Activated naive CD8-positive, alpha-beta T cell treated with anti-CD3 and anti-CD28 coated beads for 36 hours (primary cell): ENCODE measurements at regions not wholly inside any gene's neighbourhood (a gene's known extent, or its start where the extent isn't known, plus 50 kb on each side); places are given as distances from the start of the nearest gene placed in this dataset.

Source experiments
- DNase-seq: peaks from one replicate; pipeline ENCODE4 v3.0.0; 2021
- H3K27ac Mint-ChIP-seq: one replicate; pipeline ENCODE4 v1.8.0; 2022; ENCODE audit warnings: mild to moderate bottlenecking, moderate library complexity, mixed read lengths
- H3K27me3 Mint-ChIP-seq: one replicate; pipeline ENCODE4 v1.8.0; 2022; ENCODE audit warnings: mild to moderate bottlenecking, mixed read lengths
- H3K36me3 Mint-ChIP-seq: one replicate; pipeline ENCODE4 v1.8.0; 2021; ENCODE audit warnings: mild to moderate bottlenecking, mixed read lengths
- H3K4me1 Mint-ChIP-seq: one replicate; pipeline ENCODE4 v1.8.0; 2021; ENCODE audit warnings: mixed read lengths
- H3K4me3 Mint-ChIP-seq: one replicate; pipeline ENCODE4 v1.8.0; 2022; ENCODE audit warnings: mild to moderate bottlenecking, moderate library complexity, mixed read lengths
- H3K9me3 Mint-ChIP-seq: one replicate; pipeline ENCODE4 v1.8.0; 2022; ENCODE audit warnings: mixed read lengths

DNA sequence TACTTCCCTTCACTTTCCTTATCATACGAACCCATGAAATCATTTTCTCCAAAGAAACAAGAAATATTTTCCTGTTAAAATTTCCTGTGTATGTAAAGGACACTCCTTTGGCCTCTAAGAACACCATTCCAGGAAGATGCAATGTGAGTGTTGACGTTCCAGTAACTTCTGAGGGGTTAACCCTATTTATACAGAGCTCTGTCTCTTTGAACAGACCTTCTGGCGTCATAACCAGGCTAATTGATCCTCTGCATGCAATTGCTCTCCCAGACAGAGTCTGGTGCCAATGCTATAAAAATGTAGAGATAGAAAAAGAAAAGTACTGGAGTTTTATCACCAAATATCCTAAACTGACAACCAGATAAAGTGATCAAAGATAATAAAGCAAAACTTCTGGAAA lies 218.5 kb downstream of the TLE1 start:
- H3K4me1 Mint-ChIP-seq = no peaks in the 10 kb centered on the region
- peaks cover 8% of the 10 kb centered on the region for H3K27me3 Mint-ChIP-seq
- no peak for DNase-seq
- no peaks in the 10 kb centered on the region for H3K36me3 Mint-ChIP-seq
- no peak overlapping the region for H3K4me3 Mint-ChIP-seq
- no peaks in the 10 kb centered on the region for H3K9me3 Mint-ChIP-seq
- H3K27ac Mint-ChIP-seq = no peak overlapping the region

DNA sequence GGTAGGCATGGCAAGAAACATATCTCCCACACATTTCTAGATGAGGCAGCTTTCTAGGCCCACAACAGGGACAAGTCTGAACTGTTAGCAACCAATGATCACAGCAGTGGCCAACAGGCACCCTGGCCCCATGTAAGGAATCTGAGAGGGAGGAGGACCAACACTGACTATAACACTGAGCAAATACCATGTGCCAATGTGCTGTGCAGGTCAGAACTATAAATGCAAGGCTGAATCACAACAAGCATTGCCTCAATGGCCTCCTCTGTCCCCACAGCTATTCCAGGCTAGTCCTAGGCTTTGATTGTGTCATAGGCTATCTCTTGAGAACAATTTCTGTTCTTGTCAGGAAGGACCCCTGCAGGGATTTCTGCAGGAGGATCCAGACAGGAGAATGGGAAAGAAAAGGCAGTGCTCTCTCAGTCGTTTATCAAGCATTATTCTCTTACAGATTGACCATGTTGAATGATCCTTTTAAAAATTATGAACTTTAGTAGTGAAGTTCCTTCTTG lies 221.2 kb downstream of the TLE1 start:
- Mint-ChIP-seq H3K4me3 (no peak overlapping the region), H3K36me3 (no peaks in the 10 kb centered on the region), H3K9me3 (no peaks in the 10 kb centered on the region), H3K4me1 (no peaks in the 10 kb centered on the region), H3K27me3 (peaks cover 8% of the 10 kb centered on the region), H3K27ac (no peak overlapping the region)
- DNase-seq = no peak

DNA sequence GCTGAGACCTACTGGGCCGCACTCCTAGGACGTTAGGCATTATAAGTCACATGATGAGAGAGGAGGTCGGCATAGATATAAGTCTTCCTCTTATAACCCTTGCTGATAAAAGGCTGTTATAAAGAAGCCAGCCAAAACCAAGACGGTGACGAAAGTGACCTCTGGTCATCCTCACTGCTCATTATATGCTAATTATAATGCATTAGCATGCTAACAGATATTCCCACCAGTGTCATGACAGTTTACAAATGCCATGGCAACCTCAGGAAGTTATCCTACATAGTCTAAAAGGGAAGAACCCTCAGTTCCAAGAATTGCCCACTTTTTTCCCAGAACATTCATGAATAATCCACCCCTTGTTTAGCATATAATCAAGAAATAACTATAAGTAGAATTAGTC lies 222.4 kb downstream of the TLE1 start:
- Mint-ChIP-seq H3K9me3 (no peaks in the 10 kb centered on the region), H3K27me3 (peaks cover 8% of the 10 kb centered on the region), H3K36me3 (no peaks in the 10 kb centered on the region), H3K27ac (no peak overlapping the region), H3K4me3 (no peak overlapping the region), H3K4me1 (no peaks in the 10 kb centered on the region)
- no peak for DNase-seq

DNA sequence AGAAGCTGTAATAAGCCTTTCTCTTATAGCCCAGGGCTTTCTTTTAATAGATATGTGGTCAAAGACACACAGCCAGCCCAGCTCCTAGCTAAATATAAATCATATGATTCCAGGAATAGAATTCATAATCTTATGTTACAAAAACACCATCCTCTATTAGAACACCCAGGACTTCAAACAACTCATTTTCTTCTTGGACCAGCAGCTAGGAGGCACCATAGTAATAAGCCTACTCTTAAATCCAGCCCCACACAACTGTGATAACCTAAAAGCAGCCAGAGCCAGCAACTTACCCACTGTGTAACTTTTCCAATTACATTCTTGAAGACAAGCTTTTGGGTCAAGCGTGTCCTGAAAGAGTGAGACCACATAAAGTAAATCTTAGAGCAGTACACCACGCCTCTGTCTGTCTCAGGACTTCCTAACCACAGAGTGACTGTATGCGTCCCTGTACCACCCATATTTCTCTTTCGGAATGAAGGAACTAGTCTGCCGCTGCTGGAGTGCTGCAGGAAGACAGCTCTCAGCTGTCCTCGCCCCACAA lies 223.8 kb downstream of the TLE1 start:
- Mint-ChIP-seq H3K27me3 (peaks cover 8% of the 10 kb centered on the region), H3K4me3 (no peak overlapping the region), H3K9me3 (no peaks in the 10 kb centered on the region), H3K36me3 (no peaks in the 10 kb centered on the region), H3K4me1 (no peaks in the 10 kb centered on the region), H3K27ac (no peak overlapping the region)
- DNase-seq = no peak

DNA sequence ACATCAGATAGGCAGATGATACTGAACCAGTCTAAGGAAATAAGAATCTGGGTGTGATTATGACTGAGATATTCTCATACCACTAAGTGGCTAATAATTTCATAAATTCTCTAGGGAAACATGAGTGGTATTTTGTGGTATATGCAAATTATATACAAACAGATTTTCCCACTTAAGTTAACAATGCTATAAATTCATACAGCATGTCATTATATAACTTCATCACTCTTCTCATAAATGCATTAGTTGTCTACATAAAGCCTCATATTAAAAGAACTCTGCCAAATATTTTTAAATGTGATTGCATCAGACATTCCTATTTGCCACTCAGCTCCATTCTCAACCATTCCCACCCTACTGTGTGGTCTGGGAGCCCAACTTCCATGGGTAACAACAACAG lies 226.5 kb downstream of the TLE1 start:
- DNase-seq = no peak
- Mint-ChIP-seq H3K4me1 (no peaks in the 10 kb centered on the region), H3K9me3 (no peaks in the 10 kb centered on the region), H3K27me3 (peaks cover 4% of the 10 kb centered on the region), H3K36me3 (no peaks in the 10 kb centered on the region), H3K4me3 (no peak overlapping the region), H3K27ac (no peak overlapping the region)

DNA sequence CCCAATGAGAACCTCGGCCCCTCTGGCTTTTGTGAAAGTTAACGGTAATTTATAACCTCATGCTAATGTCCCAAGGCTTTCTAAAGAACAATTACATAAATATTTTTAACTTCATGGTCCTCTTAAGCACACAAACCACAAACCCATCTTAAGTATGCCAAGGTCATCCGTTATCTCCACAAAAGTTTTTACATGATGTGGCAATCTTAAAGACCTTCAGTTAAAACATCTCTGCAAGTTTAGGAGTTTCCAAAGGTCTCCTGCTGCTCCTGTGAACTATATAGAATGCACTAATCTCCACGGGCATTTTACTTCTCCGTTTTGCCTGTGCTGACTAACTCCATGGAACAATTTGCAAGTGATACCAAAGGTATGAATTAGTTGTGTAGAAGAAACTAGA lies 228.2 kb downstream of the TLE1 start:
- Mint-ChIP-seq H3K4me1 (no peaks in the 10 kb centered on the region), H3K27me3 (no peaks in the 10 kb centered on the region), H3K4me3 (no peak overlapping the region), H3K36me3 (no peaks in the 10 kb centered on the region), H3K27ac (no peak overlapping the region), H3K9me3 (no peaks in the 10 kb centered on the region)
- DNase-seq = no peak

DNA sequence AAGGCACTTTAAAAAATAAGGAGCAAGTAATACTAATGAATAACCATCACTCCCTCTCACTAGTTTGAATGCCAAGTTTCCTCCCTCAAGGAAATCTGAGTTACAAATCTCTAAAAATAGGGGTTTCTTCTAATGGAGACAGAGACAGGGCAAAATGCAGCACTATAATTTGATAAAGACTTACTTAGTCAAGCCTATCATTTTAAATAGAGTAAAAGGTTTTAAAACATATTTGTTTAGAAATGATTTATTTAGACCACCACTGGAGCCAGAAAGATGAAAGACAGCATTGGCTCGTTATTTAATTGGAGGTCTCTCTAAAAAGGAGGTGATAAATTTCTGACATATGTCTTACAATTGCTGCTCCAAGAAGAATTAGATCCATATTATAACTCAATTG lies 228.7 kb downstream of the TLE1 start:
- no peaks in the 10 kb centered on the region for H3K9me3 Mint-ChIP-seq
- H3K4me3 Mint-ChIP-seq = no peak overlapping the region
- no peak for DNase-seq
- H3K27ac Mint-ChIP-seq = no peak overlapping the region
- no peaks in the 10 kb centered on the region for H3K27me3 Mint-ChIP-seq
- H3K36me3 Mint-ChIP-seq = no peaks in the 10 kb centered on the region
- no peaks in the 10 kb centered on the region for H3K4me1 Mint-ChIP-seq

DNA sequence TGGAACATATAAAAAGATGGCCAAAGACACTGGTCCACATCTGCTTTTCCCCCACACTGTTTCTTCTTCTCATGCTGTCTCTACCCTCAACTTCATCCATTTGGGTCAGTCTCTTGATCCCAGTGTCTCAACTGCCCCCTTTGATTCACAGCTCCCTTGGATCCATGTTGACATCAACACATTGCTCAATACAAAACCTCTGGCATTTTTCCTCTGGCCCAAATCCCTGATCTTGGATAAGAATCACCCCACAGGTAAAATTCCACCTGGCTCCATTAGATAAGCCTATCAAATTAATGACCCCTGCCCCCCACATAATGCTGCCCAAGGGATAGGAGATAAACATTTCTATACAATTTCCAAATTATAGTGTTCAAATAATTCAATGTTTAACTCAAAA lies 229.8 kb downstream of the TLE1 start:
- H3K36me3 Mint-ChIP-seq = no peaks in the 10 kb centered on the region
- no peaks in the 10 kb centered on the region for H3K27me3 Mint-ChIP-seq
- H3K4me3 Mint-ChIP-seq = no peak overlapping the region
- H3K27ac Mint-ChIP-seq = no peak overlapping the region
- H3K4me1 Mint-ChIP-seq = no peaks in the 10 kb centered on the region
- H3K9me3 Mint-ChIP-seq = no peaks in the 10 kb centered on the region
- DNase-seq = no peak

DNA sequence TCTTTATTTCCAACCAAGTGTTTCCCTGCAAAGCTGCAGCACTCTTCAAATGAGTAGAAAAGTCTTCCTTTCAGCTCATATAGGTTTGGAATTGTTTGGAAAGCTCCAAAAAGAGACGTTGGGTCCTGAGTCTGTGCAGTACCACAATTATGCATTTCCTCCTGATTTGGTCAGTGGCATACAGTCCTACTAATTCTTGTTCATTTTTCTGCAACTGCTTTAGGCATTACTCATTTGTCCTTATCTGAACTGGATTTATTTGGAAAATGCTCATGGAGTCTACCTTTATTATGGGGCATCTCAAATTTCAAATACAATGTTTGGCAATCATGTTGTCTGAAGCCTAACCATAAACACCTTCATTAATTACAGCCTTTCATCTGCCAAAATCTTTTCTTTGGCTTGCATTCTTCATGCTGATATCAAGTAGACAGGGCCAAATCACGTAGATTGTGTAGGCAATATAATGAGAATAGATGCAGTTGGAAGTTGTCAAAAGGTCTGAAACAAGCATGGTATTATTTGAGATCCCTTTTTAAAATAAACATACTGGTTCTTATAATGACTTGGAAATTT lies 232.8 kb downstream of the TLE1 start:
- Mint-ChIP-seq H3K36me3 (no peaks in the 10 kb centered on the region), H3K27ac (no peak overlapping the region), H3K4me1 (no peaks in the 10 kb centered on the region), H3K27me3 (no peaks in the 10 kb centered on the region), H3K9me3 (no peaks in the 10 kb centered on the region), H3K4me3 (no peak overlapping the region)
- DNase-seq = no peak

DNA sequence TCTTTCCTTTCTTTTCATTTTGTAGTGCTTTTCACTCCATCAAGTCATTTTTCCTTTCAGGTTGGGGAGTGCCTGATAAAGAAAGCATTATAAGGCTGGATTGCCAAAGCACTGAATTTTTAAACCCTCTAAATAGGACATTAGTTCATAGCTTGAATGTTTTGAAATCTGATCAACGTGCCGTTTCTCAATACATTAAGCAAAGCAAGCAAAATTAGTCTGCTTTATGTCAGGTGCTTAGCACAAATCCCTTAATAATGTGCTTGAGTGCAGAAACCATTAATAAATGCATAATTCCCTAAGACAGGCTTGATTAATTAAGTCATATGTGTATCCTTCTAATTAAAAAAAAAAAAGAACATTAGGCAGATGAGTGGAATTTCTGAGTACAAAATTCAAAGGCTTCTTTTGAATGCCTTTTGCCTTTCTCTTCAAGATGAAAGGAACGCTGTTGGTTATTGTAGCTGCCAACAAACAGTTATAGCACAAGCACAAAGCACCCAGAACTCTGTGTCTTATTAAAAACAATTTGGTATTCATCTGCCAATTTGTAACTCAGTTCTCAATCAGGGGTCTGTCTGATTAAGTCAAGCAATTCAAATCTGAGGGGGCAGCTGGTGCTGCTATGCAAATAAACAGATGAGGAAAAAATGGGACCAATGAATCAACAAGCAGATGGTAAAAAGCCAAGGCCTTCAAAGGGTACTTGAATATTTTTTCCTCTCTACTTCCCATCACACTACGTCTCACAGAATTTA lies 233.7 kb downstream of the TLE1 start:
- no peaks in the 10 kb centered on the region for H3K27me3 Mint-ChIP-seq
- H3K27ac Mint-ChIP-seq = no peak overlapping the region
- H3K36me3 Mint-ChIP-seq = no peaks in the 10 kb centered on the region
- no peaks in the 10 kb centered on the region for H3K4me1 Mint-ChIP-seq
- H3K9me3 Mint-ChIP-seq = no peaks in the 10 kb centered on the region
- H3K4me3 Mint-ChIP-seq = no peak overlapping the region
- DNase-seq = no peak

DNA sequence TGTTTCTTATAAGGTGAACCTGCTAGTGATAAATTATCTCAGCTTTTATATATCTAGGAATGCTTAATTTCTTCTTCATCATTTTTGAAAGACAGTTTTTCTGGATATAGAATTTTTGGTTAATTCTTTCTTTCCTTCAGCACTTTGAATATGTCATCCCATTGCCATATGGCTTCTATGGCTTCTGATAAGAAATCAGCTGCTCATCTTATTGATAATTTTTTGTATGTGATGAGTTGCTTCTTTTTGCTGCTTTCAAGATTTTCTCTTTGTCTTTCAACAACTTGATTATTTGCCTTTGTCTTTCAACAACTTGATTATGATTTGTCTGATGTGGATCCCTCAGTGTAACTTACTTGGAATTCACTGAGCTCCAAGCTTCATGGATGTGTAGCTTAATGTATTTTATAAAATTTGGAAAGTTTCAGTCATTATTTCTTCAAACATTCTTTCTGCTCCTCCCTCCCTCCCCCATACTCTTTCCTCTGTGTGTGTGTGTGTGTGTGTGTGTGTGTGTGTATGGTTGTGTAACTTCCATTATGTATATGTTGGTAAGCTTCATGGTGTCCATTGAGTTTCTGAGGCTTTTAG lies 243.9 kb downstream of the TLE1 start:
- no peak for DNase-seq
- Mint-ChIP-seq H3K9me3 (peaks cover 29% of the 10 kb centered on the region), H3K36me3 (no peaks in the 10 kb centered on the region), H3K4me1 (no peaks in the 10 kb centered on the region), H3K4me3 (no peak overlapping the region), H3K27me3 (no peaks in the 10 kb centered on the region), H3K27ac (no peak overlapping the region)

DNA sequence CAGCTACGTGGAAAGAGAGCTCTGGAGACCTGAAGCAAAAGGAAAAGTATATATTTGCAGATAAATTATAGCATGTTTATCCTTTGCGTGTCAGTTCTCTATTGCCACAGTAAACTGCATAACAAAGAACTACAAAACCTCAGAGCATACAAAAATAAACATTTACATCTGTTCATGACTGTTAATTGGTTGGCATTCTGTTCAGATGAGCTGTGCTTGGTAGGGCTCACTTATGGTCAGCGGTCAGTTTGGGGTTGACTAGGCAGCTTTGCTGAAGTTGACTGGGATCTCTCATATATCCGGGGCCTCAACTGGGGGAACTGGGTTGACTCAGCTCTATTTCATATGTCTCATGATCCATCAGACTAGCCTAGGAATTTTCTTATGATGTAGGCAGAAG lies 257.7 kb downstream of the TLE1 start:
- no peak overlapping the region for H3K4me3 Mint-ChIP-seq
- no peaks in the 10 kb centered on the region for H3K4me1 Mint-ChIP-seq
- DNase-seq = no peak
- no peak overlapping the region for H3K27ac Mint-ChIP-seq
- H3K36me3 Mint-ChIP-seq = no peaks in the 10 kb centered on the region
- peaks cover 10% of the 10 kb centered on the region for H3K9me3 Mint-ChIP-seq
- no peaks in the 10 kb centered on the region for H3K27me3 Mint-ChIP-seq

DNA sequence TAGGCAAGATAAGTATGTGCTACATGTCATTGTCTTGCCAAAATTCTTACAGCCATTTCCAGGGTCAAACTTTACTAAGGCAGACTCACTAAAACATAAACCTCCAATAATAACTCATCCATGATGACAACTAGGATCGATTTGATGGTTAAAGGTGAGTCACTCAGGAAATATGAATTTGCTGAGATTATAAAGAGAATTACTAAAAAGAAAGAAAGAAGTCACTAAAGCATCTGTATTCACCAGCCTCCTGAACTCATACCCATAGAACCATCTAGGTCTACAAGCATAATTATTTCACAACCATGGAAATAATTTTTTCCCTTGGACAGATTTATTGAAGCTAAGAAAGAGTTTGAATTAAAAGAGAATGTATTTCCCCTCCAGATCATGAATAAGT lies 258.6 kb downstream of the TLE1 start:
- no peak for DNase-seq
- Mint-ChIP-seq H3K36me3 (no peaks in the 10 kb centered on the region), H3K4me3 (no peak overlapping the region), H3K27me3 (no peaks in the 10 kb centered on the region), H3K27ac (no peak overlapping the region), H3K4me1 (no peaks in the 10 kb centered on the region), H3K9me3 (peaks cover 14% of the 10 kb centered on the region)

DNA sequence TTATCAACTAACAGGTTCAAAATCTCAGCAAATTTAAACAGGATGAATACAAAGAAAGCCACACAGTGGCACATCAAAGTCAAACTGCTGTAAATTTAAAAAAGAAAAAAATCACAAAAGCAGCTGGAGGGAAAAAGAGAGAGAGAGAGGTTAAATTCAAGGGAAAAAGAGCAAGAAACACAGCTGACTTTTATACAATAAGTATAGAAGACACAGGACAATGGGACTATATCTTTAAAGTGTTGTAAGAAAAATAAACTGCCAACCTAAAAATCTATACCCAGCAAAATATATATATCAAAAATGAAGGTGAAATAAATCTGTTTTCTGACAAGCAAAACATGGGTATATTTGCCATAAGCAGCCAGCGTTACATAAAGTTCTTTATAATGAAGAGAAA lies 261.5 kb downstream of the TLE1 start:
- no peaks in the 10 kb centered on the region for H3K4me1 Mint-ChIP-seq
- H3K27ac Mint-ChIP-seq = no peak overlapping the region
- H3K36me3 Mint-ChIP-seq = no peaks in the 10 kb centered on the region
- no peak for DNase-seq
- peaks cover 13% of the 10 kb centered on the region for H3K9me3 Mint-ChIP-seq
- no peak overlapping the region for H3K4me3 Mint-ChIP-seq
- no peaks in the 10 kb centered on the region for H3K27me3 Mint-ChIP-seq

DNA sequence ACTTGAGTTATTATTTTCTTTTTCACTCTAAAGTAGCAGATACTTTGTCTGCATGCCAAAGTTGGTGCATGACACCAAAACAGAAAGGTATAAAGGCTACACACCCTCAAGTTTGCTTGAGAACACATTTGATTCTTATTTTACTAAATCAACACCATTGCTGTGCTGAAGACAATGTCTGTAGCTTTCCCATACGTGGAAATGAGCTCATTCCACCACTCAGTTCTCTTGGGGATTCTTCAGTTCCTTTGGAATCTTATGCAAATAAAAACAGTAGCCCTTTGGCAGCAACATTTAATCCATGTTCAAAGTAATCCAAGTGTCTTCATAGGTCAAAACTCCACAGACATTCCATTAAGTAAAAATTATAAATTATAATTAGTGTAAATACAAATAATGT lies 264.9 kb downstream of the TLE1 start:
- no peaks in the 10 kb centered on the region for H3K27me3 Mint-ChIP-seq
- no peak for DNase-seq

More for the DNA sequence above, 264.9 kb downstream of the TLE1 start:
- H3K27ac Mint-ChIP-seq = no peak overlapping the region
- peaks cover 10% of the 10 kb centered on the region for H3K9me3 Mint-ChIP-seq
- no peaks in the 10 kb centered on the region for H3K4me1 Mint-ChIP-seq
- H3K36me3 Mint-ChIP-seq = no peaks in the 10 kb centered on the region
- H3K4me3 Mint-ChIP-seq = no peak overlapping the region
